ENCODE measurements at regions not wholly inside any gene's neighbourhood (a gene's known extent, or its start where the extent isn't known, plus 50 kb on each side); places are given as distances from the start of the nearest gene placed in this dataset.

DNA sequence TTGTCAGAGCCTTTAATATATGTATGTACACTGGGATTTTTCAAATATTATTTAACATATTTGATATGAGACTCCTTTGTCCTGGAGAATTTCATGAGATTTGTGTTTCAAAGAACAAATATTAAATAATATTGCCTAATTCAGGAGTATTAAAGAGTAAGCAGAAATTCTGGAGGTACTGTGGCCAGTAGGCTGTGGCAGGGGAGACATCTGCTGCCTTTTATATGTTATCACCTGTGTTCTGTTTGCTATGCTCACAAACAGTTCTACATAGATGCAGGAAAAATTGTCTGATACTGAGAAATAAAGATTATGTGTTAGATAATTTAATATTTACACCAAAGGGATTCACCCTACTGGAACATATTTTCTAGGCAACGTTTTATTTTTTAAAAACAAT is 395.4 kb upstream of the SLC35B3 start:
- Histone ChIP-seq H2BK5ac (ENCODE audit: insufficient read length, low read length) (no peak overlapping the region), H2BK12ac (ENCODE audit: insufficient read length, low read depth, low read length) (no peak overlapping the region), H3K18ac (ENCODE audit: insufficient read length, low read depth, low read length) (no peak overlapping the region), H2BK15ac (ENCODE audit: low read depth, low read length) (no peak overlapping the region), H3K14ac (ENCODE audit: insufficient read depth, low read length) (no peak overlapping the region), H3K27ac (ENCODE audit: insufficient read length, low read depth, low read length) (no peak overlapping the region), H4K91ac (ENCODE audit: insufficient read length, low read depth, low read length) (no peak overlapping the region), H2BK20ac (ENCODE audit: low read depth, low read length, poor library complexity, severe bottlenecking) (no peak overlapping the region), H3K23ac (ENCODE audit: insufficient read length, low read depth, low read length) (no peak overlapping the region), H2AFZ (ENCODE audit: low read length) (no peak overlapping the region), H4K20me1 (ENCODE audit: control insufficient read depth, insufficient read depth, insufficient read length) (no peaks in the 10 kb centered on the region), H3K4ac (ENCODE audit: low read depth, low read length) (no peak overlapping the region), H3K9me3 (ENCODE audit: control insufficient read depth, low read depth, low read length) (no peaks in the 10 kb centered on the region), H3K79me1 (ENCODE audit: insufficient read depth, low read depth, low read length, poor library complexity, severe bottlenecking) (no peaks in the 10 kb centered on the region), H2BK120ac (ENCODE audit: low read depth, low read length, poor library complexity, severe bottlenecking) (no peak overlapping the region), H3K9ac (ENCODE audit: extremely low read depth, insufficient read length, low read length) (no peak overlapping the region), H4K5ac (ENCODE audit: insufficient read length, low read depth, low read length) (no peak overlapping the region), H3T11ph (ENCODE audit: low read length) (no peak overlapping the region), H3K56ac (ENCODE audit: insufficient read length, low read depth, low read length) (no peak overlapping the region), H3K27me3 (ENCODE audit: insufficient read depth, low read length) (no peaks in the 10 kb centered on the region), H2AK5ac (ENCODE audit: insufficient read length, low read length) (no peak overlapping the region), H3K4me2 (ENCODE audit: insufficient read depth, insufficient read length, low read length) (no peak overlapping the region), H3K79me2 (ENCODE audit: insufficient read depth, low read length) (no peaks in the 10 kb centered on the region), H3K23me2 (ENCODE audit: insufficient read length, low read depth, low read length, poor library complexity, severe bottlenecking) (no peaks in the 10 kb centered on the region), H4K8ac (replicated peaks; ENCODE audit: insufficient read length, low read depth, low read length) (no peak overlapping the region), H3K4me1 (ENCODE audit: insufficient read depth, low read length) (no peaks in the 10 kb centered on the region)
- Mint-ChIP-seq H3K27me3 (ENCODE audit: low read depth) (no peaks in the 10 kb centered on the region), H3K4me3 (no peak overlapping the region), H3K4me1 (peaks cover 6 to 8% of the 10 kb centered on the region in 2 experiments), H3K9me3 (no peaks in the 10 kb centered on the region), H3K36me3 (ENCODE audit: insufficient read depth in 1 of 3, low read depth in 3 of 3) (no peaks in the 10 kb centered on the region), H3K27ac (no peak overlapping the region)
- DNase-seq: no peak
- TF ChIP-seq, protein P1, sequence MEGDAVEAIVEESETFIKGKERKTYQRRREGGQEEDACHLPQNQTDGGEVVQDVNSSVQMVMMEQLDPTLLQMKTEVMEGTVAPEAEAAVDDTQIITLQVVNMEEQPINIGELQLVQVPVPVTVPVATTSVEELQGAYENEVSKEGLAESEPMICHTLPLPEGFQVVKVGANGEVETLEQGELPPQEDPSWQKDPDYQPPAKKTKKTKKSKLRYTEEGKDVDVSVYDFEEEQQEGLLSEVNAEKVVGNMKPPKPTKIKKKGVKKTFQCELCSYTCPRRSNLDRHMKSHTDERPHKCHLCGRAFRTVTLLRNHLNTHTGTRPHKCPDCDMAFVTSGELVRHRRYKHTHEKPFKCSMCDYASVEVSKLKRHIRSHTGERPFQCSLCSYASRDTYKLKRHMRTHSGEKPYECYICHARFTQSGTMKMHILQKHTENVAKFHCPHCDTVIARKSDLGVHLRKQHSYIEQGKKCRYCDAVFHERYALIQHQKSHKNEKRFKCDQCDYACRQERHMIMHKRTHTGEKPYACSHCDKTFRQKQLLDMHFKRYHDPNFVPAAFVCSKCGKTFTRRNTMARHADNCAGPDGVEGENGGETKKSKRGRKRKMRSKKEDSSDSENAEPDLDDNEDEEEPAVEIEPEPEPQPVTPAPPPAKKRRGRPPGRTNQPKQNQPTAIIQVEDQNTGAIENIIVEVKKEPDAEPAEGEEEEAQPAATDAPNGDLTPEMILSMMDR (conservative IDR thresholded peaks at IDR 0.05): no peak
- no CpG with 5 or more reads among the region's 1 CpG for WGBS (ENCODE audit: extremely low coverage, insufficient read length, low lambda C conversion rate)

Measured in H9 (cell line).